Neutrophil (primary cell): ENCODE measurements at regions not wholly inside any gene's neighbourhood (a gene's known extent, or its start where the extent isn't known, plus 50 kb on each side); places are given as distances from the start of the nearest gene placed in this dataset.

Experiments used
- H3K27ac ChIP-seq: fragments of 200-600 bp; sonication (generic); 2 replicates; pipeline ENCODE4 v1.5.1; 2016; ENCODE audit warnings: mild to moderate bottlenecking, moderate library complexity
- H3K27me3 ChIP-seq: fragments of 200-600 bp; sonication (generic); 2 replicates; pipeline ENCODE4 v1.6.0; 2016; ENCODE audit warnings: mild to moderate bottlenecking
- H3K36me3 ChIP-seq: fragments of 200-600 bp; sonication (generic); 2 replicates; pipeline ENCODE4 v1.5.1; 2017
- H3K4me1 ChIP-seq, 2 experiments: fragments of 200-600 bp in 1 of 2; sonication (generic) in 1 of 2; 1 replicate in 1 of 2; 2 replicates in 1 of 2; pipeline versions ENCODE4 v1.5.1 to v1.6.1; 2013 to 2016; ENCODE audit warnings: low read depth in 1 of 2, low read length in 1 of 2, mild to moderate bottlenecking in 1 of 2, moderate library complexity in 1 of 2; ENCODE audit not compliant: control insufficient read depth in 1 of 2, insufficient read depth in 1 of 2
- H3K4me3 ChIP-seq, 2 experiments: fragments of 200-600 bp in 1 of 2; sonication (generic) in 1 of 2; 1 replicate in 1 of 2; 2 replicates in 1 of 2; pipeline ENCODE4 v1.5.1; 2013 to 2016; ENCODE audit warnings: low read depth in 1 of 2, low read length in 1 of 2, mild to moderate bottlenecking in 1 of 2, moderate library complexity in 1 of 2
- H3K9me3 ChIP-seq: fragments of 200-600 bp; sonication (generic); 2 replicates; pipeline ENCODE4 v1.5.1; 2016
- CTCF ChIP-seq: fragments of 200-600 bp; sonication (generic); IDR thresholded peaks from 2 replicates; pipeline ENCODE4 v1.5.1; 2016; ENCODE audit warnings: antibody characterized with exemption

- Histone ChIP-seq H3K36me3 (no peaks in the 10 kb centered on the region), H3K4me1 (peaks cover 9% of the 10 kb centered on the region in 2 experiments), H3K9me3 (no peaks in the 10 kb centered on the region), H3K4me3 (no peak overlapping the region), H3K27ac (no peak overlapping the region), H3K27me3 (no peaks in the 10 kb centered on the region)
- no peak for TF ChIP-seq CTCF
These were observed 73.3 kb downstream of the OLFM4 start for GRCh38 chr13:53101883-53102282.

GRCh38 chr13:53104136-53104535, 75.5 kb downstream of the OLFM4 start:
- Histone ChIP-seq H3K27ac (no peak overlapping the region), H3K4me1 (peaks cover 6 to 7% of the 10 kb centered on the region in 2 experiments), H3K4me3 (no peak overlapping the region), H3K9me3 (no peaks in the 10 kb centered on the region), H3K36me3 (no peaks in the 10 kb centered on the region), H3K27me3 (peaks cover 7% of the 10 kb centered on the region)
- TF ChIP-seq CTCF: no peak

GRCh38 chr13:53105477-53105876, 76.9 kb downstream of the OLFM4 start:
- Histone ChIP-seq H3K27me3 (peaks cover 7% of the 10 kb centered on the region), H3K4me1 (no peaks in the 10 kb centered on the region), H3K9me3 (no peaks in the 10 kb centered on the region), H3K36me3 (no peaks in the 10 kb centered on the region), H3K27ac (no peak overlapping the region), H3K4me3 (no peak overlapping the region)
- no peak for TF ChIP-seq CTCF

- Histone ChIP-seq H3K27me3 (peaks cover 7% of the 10 kb centered on the region), H3K9me3 (no peaks in the 10 kb centered on the region), H3K36me3 (no peaks in the 10 kb centered on the region), H3K4me1 (no peaks in the 10 kb centered on the region), H3K4me3 (no peak overlapping the region), H3K27ac (no peak overlapping the region)
- no peak for TF ChIP-seq CTCF
These were observed 77.3 kb downstream of the OLFM4 start for GRCh38 chr13:53105890-53106289.

- TF ChIP-seq CTCF: no peak
- Histone ChIP-seq H3K36me3 (no peaks in the 10 kb centered on the region), H3K4me3 (no peak overlapping the region), H3K27me3 (peaks cover 7% of the 10 kb centered on the region), H3K4me1 (peaks cover 4 to 6% of the 10 kb centered on the region in 2 experiments), H3K27ac (no peak overlapping the region), H3K9me3 (no peaks in the 10 kb centered on the region)
These were observed 81.6 kb downstream of the OLFM4 start for GRCh38 chr13:53110181-53110580.

GRCh38 chr13:53110614-53111013, 82.0 kb downstream of the OLFM4 start:
- Histone ChIP-seq H3K4me3 (no peak overlapping the region), H3K27me3 (peaks cover 7% of the 10 kb centered on the region), H3K36me3 (no peaks in the 10 kb centered on the region), H3K27ac (no peak overlapping the region), H3K9me3 (no peaks in the 10 kb centered on the region), H3K4me1 (peaks cover 4 to 6% of the 10 kb centered on the region in 2 experiments)
- no peak for TF ChIP-seq CTCF
